ENCODE measurements at regions not wholly inside any gene's neighbourhood (a gene's known extent, or its start where the extent isn't known, plus 50 kb on each side); places are given as distances from the start of the nearest gene placed in this dataset.

GRCh38 chr15:47390208-47390765 lies 327.0 kb upstream of the SEMA6D start:
- 0% methylated on average over 2 of the region's 2 CpGs for WGBS (ENCODE audit: missing lambda C conversion rate)
- Histone ChIP-seq H3K4me1 (no peaks in the 10 kb centered on the region), H3K9me3 (no peaks in the 10 kb centered on the region), H3K4me3 (no peak overlapping the region), H3K4me2 (no peak overlapping the region), H3K27ac (no peak overlapping the region)
- no peak for FAIRE-seq
- POLR2A ChIA-PET = no interaction called here
- no peak for ATAC-seq
- TF ChIP-seq FOSL2 (IDR thresholded peaks at IDR 0.05) (no peak), FOSL2 (CRISPR knock-in tag; IDR thresholded peaks at IDR 0.05) (no peak), MAZ (IDR thresholded peaks at IDR 0.05; ENCODE audit: borderline replicate concordance, low read depth, low read length) (no peak), BCL3 (IDR thresholded peaks at IDR 0.05) (no peak), SMC3 (IDR thresholded peaks at IDR 0.05) (no peak), EP300 (IDR thresholded peaks at IDR 0.05) (no peak), ZSCAN20 (CRISPR knock-in tag; IDR thresholded peaks at IDR 0.05) (no peak), HDAC2 (IDR thresholded peaks at IDR 0.05) (no peak), CHD4 (IDR thresholded peaks at IDR 0.05; ENCODE audit: borderline replicate concordance) (no peak), E2F6 (IDR thresholded peaks at IDR 0.05; ENCODE audit: borderline replicate concordance, low read depth) (no peak), RFX5 (IDR thresholded peaks at IDR 0.05) (no peak), EHF (CRISPR knock-in tag; IDR thresholded peaks at IDR 0.05) (no peak), ESRRA (IDR thresholded peaks at IDR 0.05; ENCODE audit: borderline replicate concordance, low read length) (no peak), MYC (IDR thresholded peaks at IDR 0.05; ENCODE audit: borderline replicate concordance, low read length) (no peak), PHF8 (IDR thresholded peaks at IDR 0.05; ENCODE audit: borderline replicate concordance, low read depth) (no peak), CBX2 (IDR thresholded peaks at IDR 0.05; ENCODE audit: borderline replicate concordance, low read depth) (no peak), TP53 (CRISPR knock-in tag; IDR thresholded peaks at IDR 0.05) (no peak), HMGXB4 (CRISPR knock-in tag; IDR thresholded peaks at IDR 0.05; ENCODE audit: borderline replicate concordance) (no peak)
- TF ChIP-seq, protein P1, sequence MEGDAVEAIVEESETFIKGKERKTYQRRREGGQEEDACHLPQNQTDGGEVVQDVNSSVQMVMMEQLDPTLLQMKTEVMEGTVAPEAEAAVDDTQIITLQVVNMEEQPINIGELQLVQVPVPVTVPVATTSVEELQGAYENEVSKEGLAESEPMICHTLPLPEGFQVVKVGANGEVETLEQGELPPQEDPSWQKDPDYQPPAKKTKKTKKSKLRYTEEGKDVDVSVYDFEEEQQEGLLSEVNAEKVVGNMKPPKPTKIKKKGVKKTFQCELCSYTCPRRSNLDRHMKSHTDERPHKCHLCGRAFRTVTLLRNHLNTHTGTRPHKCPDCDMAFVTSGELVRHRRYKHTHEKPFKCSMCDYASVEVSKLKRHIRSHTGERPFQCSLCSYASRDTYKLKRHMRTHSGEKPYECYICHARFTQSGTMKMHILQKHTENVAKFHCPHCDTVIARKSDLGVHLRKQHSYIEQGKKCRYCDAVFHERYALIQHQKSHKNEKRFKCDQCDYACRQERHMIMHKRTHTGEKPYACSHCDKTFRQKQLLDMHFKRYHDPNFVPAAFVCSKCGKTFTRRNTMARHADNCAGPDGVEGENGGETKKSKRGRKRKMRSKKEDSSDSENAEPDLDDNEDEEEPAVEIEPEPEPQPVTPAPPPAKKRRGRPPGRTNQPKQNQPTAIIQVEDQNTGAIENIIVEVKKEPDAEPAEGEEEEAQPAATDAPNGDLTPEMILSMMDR (IDR thresholded peaks at IDR 0.05) = no peak
- CTCF ChIA-PET = interaction anchor here (0.5 kb wide), 1 partner anchor 16 kb away, joined by 3 read pairs; no protein-coding TSS in a partner anchor
- no peak for DNase-seq (ENCODE audit: low read depth in 1 of 2, low spot score in 1 of 2)

DNA sequence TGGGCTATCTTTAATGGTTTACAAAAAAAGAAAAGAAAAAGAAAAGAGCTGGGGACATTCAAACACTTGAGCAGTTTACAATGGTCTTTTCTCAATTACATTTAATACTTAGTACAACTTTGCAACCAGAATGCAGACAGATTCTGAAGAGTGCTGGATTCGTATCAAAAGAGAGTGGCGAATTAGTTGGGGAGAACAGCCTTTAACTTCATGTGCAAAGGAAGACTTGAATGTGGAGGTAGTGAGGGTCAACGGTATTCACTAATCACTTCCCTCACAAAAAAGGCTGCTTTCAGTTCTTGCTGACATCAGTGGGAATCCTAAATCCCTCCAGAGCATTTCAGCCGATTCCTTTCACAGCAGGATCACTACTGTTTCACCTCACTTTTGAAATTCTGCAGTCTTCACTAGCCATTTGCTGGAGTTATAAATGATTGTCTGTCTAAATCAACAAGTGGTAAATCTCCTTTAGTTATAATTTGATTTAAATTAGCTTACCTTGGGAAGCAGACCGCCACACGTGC lies 323.0 kb upstream of the SEMA6D start:
- H3K4me3 ChIP-seq = no peak overlapping the region
- no peaks in the 10 kb centered on the region for H3K9me3 ChIP-seq
- TF ChIP-seq JUN (IDR thresholded peaks at IDR 0.05) = no peak
- TF ChIP-seq NPAS2 (CRISPR knock-in tag; IDR thresholded peaks at IDR 0.05; ENCODE audit: borderline replicate concordance) = no peak
- TF ChIP-seq SREBF2 (IDR thresholded peaks at IDR 0.05) = no peak
- TF ChIP-seq, protein P2, sequence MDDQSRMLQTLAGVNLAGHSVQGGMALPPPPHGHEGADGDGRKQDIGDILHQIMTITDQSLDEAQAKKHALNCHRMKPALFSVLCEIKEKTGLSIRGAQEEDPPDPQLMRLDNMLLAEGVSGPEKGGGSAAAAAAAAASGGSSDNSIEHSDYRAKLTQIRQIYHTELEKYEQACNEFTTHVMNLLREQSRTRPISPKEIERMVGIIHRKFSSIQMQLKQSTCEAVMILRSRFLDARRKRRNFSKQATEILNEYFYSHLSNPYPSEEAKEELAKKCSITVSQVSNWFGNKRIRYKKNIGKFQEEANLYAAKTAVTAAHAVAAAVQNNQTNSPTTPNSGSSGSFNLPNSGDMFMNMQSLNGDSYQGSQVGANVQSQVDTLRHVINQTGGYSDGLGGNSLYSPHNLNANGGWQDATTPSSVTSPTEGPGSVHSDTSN (IDR thresholded peaks at IDR 0.05) = no peak
- DNase-seq (ENCODE audit: low read depth in 1 of 2, low spot score in 1 of 2) (no peak), FAIRE-seq (no peak), ATAC-seq (no peak)
- no peak overlapping the region for H3K27ac ChIP-seq
- ChIA-PET POLR2A (no interaction called here), CTCF (no interaction called here)
- no peaks in the 10 kb centered on the region for H3K4me1 ChIP-seq
- WGBS (ENCODE audit: missing lambda C conversion rate) = 2% methylated on average over 6 of the region's 6 CpGs
- H3K4me2 ChIP-seq = no peak overlapping the region

Data from A549 (cell line).